ENCODE measurements at regions not wholly inside any gene's neighbourhood (a gene's known extent, or its start where the extent isn't known, plus 50 kb on each side); places are given as distances from the start of the nearest gene placed in this dataset.

DNA sequence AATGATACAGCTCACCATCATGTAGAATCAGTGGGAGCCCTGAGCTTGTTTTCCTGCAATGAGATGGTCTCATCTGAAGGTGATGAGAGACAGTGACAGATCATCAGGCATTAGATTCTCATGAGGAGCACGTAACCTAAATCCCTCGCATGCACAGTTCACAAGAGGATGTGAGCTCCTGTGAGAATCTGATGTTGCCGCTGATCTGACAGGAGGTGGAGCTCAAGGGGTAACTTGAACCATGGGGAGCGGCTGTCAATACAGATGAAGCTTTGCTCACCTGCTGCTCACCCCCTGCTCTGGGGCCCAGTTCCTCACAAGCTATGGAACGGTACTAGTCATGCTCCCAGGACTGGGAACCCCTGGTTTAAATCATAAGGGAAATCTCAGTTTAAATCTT, 89.2 kb downstream of the THBS2 start:
- TF ChIP-seq, protein P1, sequence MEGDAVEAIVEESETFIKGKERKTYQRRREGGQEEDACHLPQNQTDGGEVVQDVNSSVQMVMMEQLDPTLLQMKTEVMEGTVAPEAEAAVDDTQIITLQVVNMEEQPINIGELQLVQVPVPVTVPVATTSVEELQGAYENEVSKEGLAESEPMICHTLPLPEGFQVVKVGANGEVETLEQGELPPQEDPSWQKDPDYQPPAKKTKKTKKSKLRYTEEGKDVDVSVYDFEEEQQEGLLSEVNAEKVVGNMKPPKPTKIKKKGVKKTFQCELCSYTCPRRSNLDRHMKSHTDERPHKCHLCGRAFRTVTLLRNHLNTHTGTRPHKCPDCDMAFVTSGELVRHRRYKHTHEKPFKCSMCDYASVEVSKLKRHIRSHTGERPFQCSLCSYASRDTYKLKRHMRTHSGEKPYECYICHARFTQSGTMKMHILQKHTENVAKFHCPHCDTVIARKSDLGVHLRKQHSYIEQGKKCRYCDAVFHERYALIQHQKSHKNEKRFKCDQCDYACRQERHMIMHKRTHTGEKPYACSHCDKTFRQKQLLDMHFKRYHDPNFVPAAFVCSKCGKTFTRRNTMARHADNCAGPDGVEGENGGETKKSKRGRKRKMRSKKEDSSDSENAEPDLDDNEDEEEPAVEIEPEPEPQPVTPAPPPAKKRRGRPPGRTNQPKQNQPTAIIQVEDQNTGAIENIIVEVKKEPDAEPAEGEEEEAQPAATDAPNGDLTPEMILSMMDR (conservative IDR thresholded peaks at IDR 0.05), result no peak
- no peak for TF ChIP-seq EZH2 (IDR thresholded peaks at IDR 0.05; ENCODE audit: low read depth)
